SKM-1 (cell line): ENCODE measurements at regions not wholly inside any gene's neighbourhood (a gene's known extent, or its start where the extent isn't known, plus 50 kb on each side); places are given as distances from the start of the nearest gene placed in this dataset.

Experiments used
- DNase-seq: peaks from one replicate; lab custom pipeline; 2025; ENCODE audit not compliant: unreplicated experiment; lab: John Stamatoyannopoulos, UW

DNA sequence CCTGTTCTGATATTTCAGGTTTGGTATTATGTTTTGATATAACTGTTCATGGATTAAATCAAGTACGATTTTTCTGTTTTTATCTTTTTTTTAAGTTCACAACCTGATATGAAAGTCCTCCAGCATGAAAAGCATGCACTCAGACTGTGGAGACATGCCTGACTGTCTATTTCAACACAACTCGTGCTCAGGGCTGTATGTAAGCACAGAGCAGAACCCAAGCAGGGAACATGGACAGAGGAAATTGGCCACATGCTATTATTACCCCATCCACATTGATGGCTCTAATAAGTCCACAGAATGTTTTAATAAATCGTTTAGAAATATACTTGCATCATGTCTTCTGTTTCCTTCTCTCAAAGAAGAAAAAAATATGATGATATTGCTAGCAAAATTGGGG lies 730.4 kb downstream of the C6orf118 start:
- DNase-seq: no peak

DNA sequence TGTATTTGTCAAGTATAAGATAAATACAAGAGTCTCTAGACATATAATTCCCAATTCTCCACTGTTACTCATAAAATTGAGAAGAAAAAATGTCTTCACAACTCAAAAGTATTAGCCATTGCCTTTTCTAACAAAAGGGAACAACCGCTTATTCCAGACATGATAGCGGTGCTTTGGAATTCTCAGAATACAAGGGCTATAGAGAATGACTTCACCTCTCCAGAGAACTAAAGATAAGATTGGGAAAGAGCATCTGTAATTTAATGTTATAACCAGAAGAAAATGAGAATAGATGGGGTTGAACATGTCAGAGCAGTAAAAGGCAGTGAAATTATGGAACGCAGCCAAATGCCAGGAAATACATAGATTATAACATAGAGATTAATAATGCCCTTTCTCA lies 730.8 kb downstream of the C6orf118 start:
- DNase-seq: no peak

DNA sequence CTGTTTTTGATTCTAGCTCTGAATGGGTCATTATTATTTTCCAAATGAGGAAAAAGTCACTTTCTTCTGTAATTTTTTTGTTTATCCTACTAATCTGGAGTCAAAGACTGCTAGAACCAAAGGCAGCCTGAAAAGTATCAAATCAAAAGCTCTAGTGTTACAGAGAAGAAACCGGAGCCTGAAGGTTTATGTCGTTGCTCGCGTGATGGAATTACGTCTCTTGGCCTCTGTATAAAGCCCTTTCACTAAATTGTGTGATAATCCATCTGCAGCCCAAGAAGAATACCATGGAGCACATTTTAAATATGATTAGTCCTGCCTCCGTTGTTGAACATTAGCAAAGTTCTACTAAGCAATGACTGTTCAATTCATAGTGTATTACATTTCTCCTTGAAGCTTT lies 738.6 kb downstream of the C6orf118 start:
- DNase-seq: no peak

DNA sequence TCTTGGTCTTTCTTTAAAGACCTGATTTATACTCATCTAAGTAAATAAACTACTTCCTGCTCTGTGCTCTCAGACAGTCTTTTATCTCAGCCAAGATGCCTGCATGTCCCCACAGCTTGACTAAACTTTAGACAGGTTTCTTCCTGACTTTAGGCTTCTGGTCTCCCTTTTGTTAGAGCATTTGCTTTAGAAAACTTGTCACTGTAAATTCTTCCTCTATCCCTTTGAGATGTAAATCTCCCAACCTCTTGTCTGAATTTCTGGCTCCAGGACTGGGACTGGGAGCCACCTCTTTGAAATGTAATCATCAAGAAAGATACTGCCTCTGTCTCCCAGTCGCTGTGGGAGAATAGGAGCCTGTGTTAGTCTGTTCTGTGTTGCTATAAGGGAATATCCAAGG lies 739.9 kb downstream of the C6orf118 start:
- no peak for DNase-seq

DNA sequence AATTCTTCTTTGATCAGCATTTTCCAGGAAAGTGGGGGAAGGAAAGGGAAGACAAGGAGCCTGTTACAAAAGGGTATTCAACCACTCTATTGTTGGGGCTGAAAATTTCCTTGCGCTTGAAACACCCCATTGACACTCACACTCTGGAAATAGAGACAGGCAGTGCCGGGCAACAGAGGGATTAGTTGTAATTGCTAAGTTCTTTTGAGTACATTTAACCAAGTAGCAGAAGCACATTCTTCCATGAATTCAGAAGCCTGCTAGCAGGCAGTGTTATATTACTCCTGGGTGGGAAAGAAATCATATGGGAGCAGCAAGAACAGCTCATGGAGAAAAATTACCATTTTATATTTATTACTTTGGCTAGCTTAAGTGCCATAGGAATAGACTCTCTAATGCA lies 745.5 kb downstream of the C6orf118 start:
- DNase-seq: no peak

DNA sequence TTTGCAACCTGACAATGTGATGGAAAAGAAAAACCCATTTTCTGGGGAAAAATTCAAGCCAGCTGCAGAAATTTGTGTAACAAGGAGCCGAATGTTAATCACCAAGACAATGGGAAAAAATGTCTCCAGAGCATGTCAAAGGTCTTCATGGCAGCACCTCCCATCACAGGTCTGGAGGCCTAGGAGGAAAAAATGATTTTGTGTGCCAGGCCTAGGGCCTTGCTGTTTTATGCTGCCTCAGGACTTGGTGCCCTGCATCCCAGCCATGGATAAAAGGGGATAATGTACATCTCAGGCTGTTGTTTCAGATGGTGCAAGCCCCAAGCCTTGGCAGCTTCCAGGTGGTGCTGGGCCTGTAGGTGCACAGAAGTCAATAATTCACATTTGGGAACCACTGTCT lies 747.7 kb downstream of the C6orf118 start:
- no peak for DNase-seq

DNA sequence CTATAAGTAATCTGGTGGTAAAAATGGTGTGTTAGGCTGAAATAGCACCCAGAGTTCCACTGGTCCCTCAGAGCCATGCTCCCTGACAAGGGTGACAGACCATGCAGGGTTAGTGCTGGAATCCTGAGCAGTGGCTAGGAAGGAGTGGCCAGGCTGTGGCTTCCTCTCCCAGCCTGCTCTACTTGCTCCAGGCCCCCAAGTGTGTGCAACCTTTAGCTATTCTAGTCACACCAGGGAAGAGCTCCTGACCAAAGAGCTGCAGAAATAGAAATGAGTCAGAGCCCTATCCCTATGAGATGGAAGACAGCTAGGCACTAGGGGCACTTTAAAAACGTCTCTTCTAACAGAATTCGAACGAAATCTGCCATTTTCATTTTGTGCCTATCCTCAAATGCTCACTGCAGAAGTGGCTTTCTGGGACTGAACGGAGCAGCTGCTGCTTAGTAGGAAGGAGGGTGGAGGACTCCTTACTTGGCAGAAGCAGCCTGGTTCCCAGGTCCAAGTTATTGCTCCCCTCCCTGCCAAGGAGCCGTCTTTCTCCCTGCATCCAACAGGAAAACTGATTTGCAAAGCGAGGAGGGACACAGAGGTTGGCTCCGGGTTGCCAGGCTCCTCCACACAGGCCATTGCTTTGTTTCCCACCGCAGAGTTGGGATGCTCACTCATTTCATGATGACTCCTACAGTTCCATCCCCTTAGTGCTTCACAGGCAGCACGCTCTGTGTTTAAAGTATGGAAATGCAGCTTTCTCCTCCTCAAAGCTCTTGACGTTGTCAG lies 754.5 kb downstream of the C6orf118 start:
- no peak for DNase-seq

DNA sequence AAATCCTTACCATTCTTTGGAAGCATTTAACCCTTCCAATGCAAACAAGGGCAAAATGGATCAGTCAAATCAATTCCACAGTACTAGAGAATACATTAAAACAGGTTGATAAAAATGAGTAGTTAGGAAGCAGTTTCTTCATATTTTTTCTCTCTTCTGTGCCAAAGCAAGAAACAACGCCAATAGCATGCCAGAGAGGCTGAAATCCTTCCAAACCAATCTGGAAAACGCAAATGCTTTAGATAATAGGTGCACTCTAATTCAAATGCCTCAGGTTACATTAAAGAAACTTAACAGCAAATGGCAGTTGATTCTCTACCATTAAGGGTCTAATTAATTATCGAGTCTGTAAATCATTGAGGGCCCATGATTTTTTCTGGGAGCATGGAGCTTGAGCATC lies 755.2 kb downstream of the C6orf118 start:
- no peak for DNase-seq

DNA sequence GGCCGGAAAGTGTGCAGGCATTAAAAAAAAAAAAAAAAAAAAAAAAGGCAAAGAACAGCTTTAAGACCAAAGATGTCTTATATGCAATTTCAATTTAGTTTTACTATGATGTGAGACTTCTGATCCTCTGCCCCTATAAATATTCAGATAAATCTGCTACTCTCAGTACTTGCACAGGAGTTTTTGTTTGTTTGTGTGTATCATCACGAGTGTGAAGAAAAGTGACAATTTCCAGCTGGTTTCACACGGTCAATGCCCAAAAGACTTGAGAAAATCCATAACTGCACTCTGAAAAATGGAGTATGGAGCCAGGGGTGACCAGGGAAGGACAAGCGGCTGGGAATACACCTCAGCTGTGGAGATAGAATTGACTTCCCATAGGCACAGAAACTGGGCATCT lies 757.7 kb downstream of the C6orf118 start:
- DNase-seq: no peak

DNA sequence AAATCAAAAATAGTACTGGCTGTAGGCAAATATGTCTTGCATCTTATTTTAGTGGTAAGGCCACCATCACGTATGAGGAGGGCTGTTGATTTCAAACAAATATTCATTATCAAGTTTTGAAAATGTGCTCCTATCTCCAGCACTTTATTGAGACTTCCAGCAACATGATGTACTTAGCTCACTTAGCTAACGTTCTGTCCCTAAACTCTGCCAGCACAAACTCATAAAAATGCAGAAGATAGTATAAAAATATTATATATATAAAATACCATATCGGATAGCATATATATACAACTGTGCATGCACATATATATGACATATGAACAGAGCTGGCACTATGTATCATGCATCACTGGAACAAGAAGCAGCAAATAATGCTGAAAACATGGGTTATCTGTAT lies 762.3 kb downstream of the C6orf118 start:
- DNase-seq: no peak

DNA sequence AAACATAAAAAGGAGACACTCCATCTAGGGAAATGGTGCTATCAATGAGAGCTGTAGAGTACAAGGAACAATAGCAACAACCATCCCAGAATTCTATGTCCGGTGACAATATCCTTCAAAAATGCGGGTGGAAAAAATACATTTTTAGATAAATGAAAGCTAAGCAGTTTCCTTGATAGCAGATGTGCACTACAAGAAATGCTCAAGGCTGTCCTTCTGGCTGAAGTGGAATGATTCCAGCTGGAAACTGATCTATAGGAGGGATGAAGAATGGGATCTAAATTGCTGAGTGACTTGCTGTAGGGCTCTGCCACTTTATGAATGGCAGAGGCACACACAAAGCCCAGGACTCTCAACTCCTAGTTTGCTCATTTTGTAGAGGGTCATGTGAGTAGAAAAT lies 763.1 kb downstream of the C6orf118 start:
- no peak for DNase-seq

DNA sequence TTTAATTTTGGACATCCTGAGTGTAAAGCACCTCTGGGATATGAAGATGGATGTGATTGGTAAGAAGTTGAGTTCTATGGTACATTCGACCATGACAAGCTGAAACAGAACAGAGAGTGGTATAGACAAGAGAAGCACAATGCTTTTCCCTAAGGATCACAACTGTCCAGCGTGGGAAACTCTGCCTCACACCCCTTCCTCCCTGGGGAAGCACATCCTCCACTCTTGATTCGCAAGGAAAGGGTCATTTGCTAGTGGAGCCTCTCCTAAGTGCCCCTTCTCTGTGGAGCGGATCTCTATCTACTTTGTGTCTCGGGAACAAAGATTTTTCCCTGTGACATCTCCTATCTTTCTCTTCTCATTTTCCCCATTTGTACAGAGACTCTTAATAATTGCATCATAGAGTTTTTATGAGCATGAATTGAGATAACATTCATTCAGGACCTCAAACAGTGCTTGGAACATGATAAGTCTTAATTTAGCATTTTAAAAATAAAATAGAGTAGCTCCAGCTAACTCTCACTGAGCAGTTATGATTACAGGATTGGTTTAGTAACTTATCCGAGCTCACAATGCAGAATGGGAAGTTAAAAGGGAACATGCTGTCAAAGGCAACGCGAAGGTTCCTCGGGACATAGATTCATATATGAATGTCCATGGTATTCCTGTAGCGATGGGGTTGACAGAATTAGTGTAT lies 775.2 kb downstream of the C6orf118 start:
- DNase-seq: no peak

DNA sequence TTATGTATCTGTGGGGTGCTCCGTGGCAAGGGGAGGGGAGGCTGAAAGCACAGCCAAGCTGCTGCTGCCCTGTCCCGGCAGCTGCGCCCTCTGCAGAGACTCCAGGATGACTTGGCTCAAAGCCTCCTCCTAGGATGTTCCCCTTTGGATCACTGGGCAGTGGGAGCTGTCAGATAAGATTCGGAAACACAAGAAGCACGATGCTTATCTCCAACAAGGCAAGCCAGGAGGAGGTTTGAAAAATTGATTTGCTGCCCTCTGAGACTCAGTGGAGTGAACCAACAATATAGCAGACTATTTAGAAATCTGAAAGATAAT lies 776.4 kb downstream of the C6orf118 start:
- DNase-seq: no peak

DNA sequence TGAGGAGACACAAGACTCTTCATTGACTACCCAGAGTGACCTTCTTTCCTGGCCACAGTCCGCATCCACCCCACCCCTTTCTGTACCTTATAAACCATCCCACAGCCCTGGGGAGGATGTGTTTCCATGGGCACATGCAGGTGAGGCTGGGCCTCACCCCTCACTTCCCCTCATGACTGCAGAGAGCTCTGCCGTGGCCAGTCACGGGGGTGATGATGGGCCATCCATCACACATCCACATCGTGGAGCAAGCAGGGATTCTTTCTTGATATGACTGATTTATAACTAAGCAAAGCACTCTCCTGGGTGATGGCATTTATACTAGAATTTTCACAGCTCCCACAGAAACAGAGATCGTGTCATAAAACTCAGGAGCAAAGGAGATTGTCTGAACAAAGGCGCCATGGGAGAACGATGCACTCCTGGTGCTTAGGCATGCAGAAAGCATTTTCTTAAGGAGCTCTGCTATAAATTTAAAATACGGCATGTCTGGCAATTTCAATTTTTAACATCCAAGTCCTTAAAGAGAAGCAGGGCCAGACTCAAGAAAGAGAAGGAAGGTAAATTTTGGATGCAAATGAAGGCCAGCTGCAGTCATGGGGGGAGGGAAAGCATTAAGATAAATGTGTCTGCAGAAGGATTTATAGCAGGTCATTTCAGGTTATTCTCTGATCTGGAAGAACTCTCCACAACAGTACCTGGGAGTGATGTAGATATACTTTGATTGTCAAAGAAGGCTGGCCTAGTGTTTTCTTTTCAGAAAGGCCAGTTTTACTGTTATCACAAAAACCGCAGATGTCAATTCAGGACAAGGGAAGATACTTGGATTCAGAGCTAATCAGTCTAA lies 777.0 kb downstream of the C6orf118 start:
- no peak for DNase-seq

DNA sequence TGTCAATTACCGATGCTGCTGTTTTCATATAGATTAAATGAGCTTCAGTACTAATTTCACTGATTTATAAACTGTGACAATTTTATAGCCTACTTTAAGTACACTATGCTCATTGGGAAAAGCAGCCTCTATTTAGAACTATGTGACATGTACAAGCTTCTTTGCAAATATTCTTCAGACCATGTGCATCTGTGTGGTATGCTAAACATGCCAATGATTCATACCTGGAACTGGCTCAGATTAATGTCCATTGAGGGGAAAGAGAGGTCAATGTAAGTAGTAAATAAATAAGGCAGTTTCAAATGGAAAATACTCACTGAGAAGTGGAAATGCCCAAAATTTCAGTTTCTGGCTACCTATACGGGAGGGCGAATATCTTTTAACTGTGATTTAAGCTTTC lies 777.7 kb downstream of the C6orf118 start:
- no peak for DNase-seq

DNA sequence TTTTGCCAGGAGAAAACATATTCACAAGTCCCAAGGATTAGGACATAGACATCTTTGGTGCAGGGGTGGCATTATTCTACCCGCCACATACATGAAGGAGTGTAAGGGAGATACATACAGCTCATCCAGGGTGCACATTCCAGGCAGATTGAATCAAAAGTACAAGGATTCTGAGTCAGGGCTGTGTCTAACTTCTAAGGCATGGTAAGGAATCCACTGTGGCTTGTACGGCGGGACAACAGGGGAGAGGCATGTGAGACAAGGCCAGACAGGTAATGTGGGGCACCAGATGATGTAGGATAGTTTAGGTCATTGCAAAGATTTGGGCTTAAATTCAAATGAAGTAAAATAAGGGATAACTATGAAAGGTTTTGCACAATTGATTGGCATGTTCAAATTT lies 780.9 kb downstream of the C6orf118 start:
- no peak for DNase-seq

DNA sequence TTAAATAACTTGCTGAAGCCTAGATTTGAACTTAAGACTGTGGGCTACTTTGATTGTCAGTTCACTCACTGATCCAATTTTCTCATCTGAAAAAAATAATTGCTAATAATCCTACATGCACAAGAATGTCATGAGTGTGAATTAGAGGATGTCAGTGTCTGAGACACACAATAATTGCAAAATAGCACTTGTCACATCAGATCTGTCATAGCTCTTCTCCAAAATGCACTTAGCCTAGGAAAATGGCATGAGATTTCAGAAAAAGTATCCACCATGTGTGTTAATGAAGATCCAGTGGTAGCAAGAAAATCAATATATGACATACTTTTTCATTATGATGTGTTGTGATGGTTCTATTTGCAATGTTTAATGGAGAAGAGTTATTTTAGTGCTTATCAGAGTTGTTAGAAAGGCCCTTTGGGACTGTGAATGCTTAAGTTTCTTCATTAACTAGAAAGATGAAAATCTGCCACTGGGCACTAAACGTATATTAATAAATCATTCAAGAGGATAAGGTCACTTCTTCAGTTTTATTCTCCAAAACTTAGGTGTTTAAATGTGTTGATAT lies 786.2 kb downstream of the C6orf118 start:
- no peak for DNase-seq

DNA sequence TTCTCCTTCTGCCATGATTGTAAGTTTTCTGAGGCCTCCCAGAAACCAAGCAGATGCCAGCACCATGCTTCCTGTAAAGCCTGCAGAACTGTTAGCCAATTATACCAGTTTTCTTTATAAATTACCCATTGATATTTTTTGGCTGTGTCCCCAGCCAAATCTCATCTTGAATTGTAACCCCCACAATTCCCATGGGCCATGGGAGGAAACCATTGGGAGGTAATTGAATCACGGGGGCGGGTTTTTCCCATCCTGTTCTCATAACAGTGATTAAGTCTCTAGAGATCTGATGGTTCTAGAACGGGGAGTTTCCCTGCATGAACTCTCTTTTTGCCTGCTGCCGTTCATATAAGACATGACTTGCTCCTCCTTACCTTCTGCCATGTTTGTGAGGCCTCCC lies 788.5 kb downstream of the C6orf118 start:
- DNase-seq: no peak

DNA sequence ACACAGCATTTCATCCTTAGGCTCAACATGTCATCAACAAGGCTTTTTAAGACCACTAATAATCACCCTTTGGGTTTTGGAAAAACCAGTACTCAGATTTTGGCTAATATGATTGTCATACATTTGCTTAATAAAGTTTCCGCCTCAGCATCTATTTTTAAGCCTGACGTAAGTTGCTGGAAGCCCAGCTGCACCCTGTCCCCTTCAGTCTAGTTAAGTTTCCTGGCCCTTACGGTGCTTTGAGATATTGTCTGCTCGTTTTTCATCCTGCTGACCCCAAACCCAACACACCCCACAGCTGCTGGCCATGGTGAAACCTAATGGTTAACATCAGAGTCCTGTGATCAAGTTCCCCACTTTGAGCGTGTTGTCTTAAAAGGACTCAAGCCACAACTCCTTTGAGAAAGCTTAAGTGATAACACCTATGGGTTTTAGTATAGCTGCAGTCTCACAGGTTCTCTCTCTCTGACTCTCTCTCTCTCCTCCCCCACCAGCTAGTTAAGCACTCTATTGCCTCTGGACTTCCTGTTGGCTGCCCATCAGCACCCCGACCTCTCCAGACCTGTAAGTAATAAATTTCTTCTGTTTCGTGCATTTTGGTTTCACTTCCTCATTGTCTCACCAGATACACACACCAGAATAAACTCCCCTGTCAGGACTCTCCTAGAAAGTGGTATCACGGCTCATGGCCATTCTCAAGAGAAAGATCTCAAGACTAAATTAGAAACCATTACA lies 802.0 kb downstream of the C6orf118 start:
- peak; percentile 38 for DNase-seq

DNA sequence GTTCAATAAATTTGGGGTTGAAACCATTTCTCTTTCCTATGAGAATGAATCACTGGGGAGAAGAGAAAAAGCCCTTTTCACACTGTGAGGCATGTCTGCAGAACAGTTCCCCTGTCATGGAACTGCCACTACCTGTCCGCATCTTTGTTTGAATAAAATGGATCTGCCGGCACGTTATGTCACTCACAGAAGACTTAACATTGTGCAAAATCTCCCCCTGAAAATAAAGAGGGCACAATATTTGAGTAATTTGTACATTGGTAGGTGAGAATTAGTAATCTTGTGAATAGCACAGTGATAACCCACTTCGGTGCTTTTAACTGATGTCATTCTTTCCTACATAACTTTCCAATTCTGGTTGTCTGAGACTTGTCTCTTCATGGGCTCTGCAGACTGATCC lies 804.0 kb downstream of the C6orf118 start:
- no peak for DNase-seq

DNA sequence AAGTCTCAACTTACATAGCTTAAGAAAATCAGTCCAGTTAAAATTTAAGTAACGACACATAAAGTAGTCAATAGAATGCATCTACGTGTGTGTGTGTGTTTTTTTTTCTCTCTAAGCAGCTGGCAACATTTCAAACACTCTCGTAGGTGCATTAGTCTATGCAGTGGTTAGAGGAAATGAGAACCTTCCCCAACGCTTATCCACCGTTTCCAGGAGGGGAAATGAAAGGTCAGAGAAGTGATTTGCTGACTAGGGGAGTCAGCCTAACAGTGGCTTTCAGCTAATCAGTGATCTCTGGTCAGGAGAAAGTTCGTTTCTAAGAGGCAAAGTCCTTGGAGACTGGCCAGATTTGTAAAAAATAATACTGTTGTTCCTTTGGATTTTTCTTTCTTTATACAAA lies 806.6 kb downstream of the C6orf118 start:
- DNase-seq: no peak
